Inflammatory macrophage treated with lipopolysaccharide for 4 hours (primary cell): ENCODE measurements at regions not wholly inside any gene's neighbourhood (a gene's known extent, or its start where the extent isn't known, plus 50 kb on each side); places are given as distances from the start of the nearest gene placed in this dataset.

Source experiments
- DNase-seq: peaks from one replicate; pipeline ENCODE4 v3.0.0-alpha.2; 2020

DNA sequence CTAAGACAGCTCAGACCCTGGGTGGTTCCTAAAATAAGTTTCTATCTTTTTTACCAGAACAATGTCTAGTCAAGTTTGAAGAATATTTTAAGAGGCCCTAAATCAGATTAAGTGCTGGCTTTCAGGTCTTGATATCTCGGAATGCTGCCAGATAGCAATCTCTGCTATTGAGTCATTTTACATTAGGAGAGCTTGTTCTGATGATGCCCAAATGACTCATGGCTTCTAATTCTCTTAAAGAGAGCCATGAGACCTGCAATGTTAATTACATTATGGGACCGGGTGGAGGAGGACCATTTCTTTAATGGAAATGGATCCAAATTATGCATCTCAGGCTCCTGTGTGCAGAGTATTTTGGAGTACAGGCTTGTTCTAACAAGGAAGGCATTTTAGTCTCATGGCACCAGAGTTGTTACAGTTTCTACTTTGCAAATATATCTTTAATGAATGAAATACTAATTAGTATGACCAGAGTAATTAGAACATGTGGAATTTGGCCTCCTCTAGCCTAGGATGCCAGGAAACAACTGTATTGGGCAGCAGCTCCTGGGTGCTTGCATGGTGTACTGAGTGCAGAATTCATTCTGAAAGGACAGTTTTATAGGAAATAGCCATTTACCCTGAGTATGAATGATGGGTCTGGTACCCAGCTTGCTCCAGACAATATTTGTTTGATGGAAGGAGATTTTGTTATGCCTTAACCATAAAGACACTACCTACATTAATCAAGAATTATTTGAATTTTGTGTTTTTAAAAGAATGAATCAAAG is 94.0 kb upstream of the SULT1C3 start:
- no peak for DNase-seq

DNA sequence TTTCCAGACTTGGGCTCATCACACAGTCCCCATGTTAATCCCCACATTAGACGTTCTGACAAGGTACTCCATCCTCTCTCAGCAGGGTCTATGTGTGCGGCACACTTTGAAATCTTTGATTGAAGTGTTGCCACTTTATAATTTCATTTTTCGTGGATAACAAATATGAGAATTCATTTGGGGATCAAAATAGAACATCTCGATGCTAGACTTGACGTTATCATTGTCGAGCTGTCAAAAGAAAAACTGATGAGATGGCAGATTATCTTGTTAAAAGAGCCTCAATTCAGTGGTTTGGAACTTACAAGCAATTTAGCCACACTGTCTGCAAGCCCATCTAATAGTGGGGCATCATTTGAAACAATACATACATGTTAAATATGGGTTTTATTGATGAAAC is 91.2 kb upstream of the SULT1C3 start:
- DNase-seq: no peak

DNA sequence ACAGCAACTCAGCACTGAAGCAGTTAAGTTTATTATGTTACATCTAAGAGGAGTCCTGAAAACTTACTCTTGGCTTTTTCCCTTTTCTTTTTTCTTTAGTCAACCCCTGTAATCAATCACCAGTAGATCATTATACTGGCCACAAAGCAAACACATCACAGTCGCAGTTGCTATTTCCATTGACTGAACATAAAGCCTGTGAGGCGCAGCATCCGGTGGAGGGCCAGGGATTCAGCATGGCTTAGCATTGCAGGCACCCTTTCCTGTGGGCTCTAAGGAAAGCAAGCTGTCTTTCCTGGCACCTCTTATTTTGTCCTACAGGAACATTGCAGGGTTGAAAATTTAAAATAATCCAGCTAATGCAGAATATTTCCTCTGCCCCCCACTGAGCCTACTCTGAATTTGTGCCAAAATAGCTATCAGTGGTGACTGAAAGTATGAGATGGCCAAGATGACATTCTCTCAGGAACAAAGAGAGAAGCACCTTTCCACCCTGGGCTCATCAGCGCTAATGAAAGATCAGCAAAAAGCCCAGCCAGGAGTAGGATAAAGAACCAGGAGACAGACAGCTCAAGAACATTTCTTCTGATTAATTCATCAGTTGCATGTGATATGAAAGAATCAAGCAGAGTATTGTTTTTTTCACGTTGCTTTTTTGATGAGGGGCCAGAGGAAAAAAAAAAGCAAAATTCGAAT is 85.3 kb upstream of the SULT1C3 start:
- no peak for DNase-seq

DNA sequence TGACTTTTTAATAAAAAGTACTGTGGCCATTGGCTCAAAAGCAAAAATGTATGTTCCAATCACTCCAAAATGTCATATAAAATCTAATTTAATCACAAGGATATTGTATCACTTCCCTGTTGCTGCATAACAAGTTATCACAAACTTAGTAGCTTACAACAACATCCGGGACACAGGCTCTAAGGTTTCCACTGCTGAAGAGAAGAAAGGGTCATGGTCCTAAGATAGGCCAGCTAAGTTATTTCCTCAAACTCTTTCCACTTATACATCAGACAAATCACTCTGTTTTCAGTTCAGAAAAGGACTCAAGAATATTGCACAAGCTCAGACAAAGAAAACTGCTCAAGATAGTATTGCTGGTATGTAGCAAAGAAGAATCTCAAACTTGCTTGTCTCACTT is 78.5 kb upstream of the SULT1C3 start:
- DNase-seq: no peak

DNA sequence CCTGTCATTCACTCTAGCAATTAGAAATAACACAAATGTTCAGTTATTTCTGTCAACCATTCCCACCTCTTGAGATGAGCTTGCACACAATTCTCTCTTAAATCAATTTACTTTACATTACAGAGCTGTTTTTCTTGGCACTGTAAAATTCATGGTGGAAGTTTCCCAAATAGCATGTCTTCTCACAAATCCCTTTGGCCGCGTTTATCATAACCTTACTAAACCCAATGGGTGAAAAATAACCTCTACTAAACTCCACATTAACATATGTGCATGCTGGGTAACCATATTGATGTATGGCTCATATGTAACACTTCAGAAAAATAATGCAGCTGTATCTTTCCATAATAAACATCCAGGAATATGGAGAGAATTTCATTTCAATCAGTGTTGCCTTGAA is 75.5 kb upstream of the SULT1C3 start:
- DNase-seq: no peak

DNA sequence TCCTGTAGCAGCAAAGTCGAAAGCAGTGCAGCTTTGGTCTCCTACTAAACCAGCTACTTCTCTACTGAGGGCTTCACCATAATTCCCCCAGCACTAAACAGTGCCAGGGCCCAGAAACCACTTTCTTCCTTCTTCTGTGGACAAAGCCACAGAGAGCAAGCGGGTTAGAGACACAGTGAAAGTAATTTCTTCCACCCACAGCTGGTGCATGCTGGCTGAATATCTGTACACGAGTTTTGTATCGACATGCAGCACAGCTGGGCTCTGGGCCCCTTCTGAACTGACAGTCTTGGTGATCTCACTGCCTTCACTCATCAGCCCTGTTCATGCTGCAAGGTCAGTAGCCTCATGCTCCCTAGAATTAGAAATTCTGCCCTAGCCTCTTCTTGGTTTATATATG is 74.0 kb upstream of the SULT1C3 start:
- DNase-seq: peak; percentile 7

DNA sequence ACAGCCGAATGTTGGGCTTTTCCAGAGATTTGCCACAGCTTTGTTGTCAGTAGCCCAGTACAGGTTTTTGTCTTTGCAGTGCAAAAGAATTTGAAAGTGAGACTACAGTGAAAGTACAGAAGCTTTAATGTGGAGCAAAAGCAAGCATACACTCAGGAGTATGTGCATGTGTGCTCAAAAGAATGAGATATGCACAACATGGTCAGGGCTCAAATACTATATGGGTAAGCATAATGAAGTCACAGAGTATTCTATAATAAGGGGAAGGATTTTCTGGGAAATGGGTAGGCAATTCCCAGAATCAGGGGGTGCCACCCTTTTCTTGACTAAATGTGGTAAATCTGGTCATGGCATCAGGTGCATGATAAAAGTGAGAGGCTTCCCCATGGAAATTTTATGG is 72.1 kb upstream of the SULT1C3 start:
- no peak for DNase-seq

DNA sequence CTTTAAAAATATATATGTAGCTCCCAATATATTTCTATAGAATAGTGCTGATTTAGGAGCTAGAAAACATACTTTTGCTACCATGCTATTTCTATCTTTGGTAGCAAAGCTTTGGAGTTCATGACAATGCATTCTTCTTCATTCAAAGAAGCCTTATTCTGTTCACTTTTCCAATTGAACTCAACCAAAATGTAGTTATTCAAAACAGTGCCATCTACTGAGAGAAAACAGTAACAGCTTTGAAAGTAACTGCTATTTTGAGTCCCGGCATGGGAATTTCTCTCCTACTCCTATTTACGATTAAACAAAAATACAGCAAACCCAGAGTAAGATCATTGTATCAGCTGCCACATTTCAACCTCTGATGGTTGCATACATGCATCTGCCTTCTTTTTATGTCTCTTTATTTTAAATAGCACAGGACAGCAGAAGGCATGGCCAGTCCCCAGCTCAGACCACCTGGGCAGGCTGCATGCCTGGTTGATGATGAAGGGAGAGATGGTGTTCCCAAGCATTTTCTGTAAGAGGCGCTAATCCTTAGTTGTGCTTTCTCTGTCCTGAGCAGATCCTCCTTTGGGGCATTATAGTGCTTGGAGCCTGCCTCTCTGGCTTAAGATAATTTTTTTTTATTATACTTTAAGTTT is 69.7 kb upstream of the SULT1C3 start:
- DNase-seq: peak; percentile 39

DNA sequence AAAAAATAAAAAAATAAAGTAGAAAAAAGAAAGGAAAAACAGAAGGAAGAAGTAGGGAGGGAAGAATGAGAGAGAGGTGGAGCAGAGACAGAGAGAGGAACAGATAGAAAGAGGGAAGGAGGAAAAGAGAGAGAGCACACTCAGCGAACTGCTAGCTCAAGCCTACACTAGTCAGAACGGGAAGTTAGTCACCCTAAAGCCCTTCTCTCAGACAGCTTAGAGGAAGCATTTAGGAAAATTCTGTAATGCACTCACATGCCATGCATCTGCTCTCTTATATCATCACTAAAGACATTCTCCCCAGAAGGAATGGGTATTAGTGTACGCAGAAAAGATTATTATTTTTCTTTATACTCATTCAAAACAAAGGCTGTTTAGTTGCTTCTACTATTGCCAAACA is 68.1 kb upstream of the SULT1C3 start:
- DNase-seq: peak; percentile 57

DNA sequence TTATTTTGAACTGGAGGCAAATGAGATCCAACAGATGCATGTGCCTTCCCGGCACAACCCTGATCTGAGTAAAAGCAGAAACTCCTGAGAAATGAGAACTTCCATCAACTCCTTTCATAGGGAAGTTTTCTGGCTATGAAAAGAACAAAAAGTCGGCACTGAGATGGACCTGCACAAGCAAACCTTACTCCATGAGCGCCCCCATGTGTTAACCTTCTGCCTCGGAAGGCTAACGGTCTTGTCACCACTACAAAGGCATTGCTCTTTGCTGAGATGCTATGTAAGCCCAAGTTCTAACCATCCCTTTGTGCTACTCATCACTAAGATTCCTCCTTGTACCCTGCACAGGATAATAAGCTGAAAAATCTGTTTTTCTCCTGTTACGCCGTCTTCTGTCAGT is 57.3 kb upstream of the SULT1C3 start:
- no peak for DNase-seq

DNA sequence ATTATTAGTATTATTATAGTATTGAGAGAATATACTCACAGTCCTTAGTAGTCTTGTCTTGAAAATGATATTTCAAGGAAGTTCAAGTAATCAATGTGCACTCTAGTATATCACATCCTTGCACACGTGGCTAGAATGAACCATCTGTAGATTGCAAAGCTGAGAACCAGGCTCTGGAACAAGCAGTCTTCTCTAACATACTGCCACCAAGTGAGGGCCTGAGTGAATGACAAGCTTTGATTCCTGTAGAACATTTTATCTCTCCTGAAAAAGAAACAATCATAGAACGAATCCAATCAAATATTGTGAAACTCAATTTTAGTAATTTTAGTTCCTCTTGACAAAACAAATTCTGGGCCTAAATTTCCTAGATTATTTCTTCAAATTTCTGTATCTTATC is 55.3 kb upstream of the SULT1C3 start:
- peak; percentile 12 for DNase-seq

DNA sequence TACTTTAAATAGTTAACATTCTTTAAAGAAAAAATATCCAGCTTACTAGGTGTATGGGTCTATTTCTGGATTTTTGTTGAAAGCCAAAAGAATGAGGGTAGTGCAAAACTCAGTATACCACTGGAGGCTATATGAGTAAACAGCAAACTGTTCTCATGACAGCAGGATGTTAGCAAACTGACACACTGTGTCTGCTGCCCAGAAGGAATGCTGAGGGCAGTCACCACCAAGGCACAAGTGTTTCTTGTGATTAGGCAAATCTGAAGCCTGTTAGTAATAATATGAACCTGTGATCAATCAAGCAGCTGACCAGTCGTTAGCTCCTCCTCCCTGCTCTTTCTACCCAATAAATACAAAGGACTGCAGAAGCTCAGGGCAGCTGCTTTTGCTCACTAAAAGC is 50.5 kb upstream of the SULT1C3 start:
- no peak for DNase-seq
